ENCODE measurements at regions not wholly inside any gene's neighbourhood (a gene's known extent, or its start where the extent isn't known, plus 50 kb on each side); places are given as distances from the start of the nearest gene placed in this dataset.

GRCh38 chr20:24166412-24166811 lies 177.8 kb upstream of the GGTLC1 start:
- FAIRE-seq (no peak), ATAC-seq (no peak)
- 32% methylated on average over 3 of the region's 3 CpGs for WGBS (ENCODE audit: missing lambda C conversion rate)

GRCh38 chr20:24166123-24166381 lies 177.5 kb upstream of the GGTLC1 start:
- Histone ChIP-seq H3K4me3 (no peak overlapping the region), H3K9me3 (no peaks in the 10 kb centered on the region), H3K4me2 (no peak overlapping the region), H3K4me1 (no peaks in the 10 kb centered on the region), H3K27ac (no peak overlapping the region)
- ChIA-PET CTCF (interaction anchor here (1.3 kb wide), 1 partner anchor 51 kb away, joined by 3 read pairs; no protein-coding TSS in a partner anchor), POLR2A (no interaction called here)
- TF ChIP-seq, protein P1, sequence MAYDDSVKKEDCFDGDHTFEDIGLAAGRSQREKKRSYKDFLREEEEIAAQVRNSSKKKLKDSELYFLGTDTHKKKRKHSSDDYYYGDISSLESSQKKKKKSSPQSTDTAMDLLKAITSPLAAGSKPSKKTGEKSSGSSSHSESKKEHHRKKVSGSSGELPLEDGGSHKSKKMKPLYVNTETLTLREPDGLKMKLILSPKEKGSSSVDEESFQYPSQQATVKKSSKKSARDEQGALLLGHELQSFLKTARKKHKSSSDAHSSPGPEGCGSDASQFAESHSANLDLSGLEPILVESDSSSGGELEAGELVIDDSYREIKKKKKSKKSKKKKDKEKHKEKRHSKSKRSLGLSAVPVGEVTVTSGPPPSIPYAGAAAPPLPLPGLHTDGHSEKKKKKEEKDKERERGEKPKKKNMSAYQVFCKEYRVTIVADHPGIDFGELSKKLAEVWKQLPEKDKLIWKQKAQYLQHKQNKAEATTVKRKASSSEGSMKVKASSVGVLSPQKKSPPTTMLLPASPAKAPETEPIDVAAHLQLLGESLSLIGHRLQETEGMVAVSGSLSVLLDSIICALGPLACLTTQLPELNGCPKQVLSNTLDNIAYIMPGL (CRISPR knock-in tag; IDR thresholded peaks at IDR 0.05; ENCODE audit: borderline replicate concordance): no peak
- TF ChIP-seq GATA3 (IDR thresholded peaks at IDR 0.05; ENCODE audit: borderline replicate concordance) (no peak), POLR2A (IDR thresholded peaks at IDR 0.05; ENCODE audit: low read length) (no peak), JUN (IDR thresholded peaks at IDR 0.05) (no peak), RAD21 (conservative IDR thresholded peaks at IDR 0.05 in 1 of 2, IDR thresholded peaks at IDR 0.05 in 1 of 2) (no peak)
- 37% methylated on average over 3 of the region's 4 CpGs for WGBS (ENCODE audit: missing lambda C conversion rate)
- ATAC-seq (no peak), FAIRE-seq (no peak), DNase-seq (ENCODE audit: low read depth in 1 of 2, low spot score in 1 of 2) (no peak)

More at GRCh38 chr20:24166412-24166811, 177.8 kb upstream of the GGTLC1 start:
- Histone ChIP-seq H3K4me3 (no peak overlapping the region), H3K4me2 (no peak overlapping the region), H3K9me3 (peaks cover under 1% of the 10 kb centered on the region; the same call in 1 of the 3 replicates), H3K27ac (no peak overlapping the region), H3K4me1 (no peaks in the 10 kb centered on the region)
- ChIA-PET CTCF (interaction anchor here (1.3 kb wide), 1 partner anchor 51 kb away, joined by 3 read pairs; no protein-coding TSS in a partner anchor), POLR2A (no interaction called here)
- DNase-seq (ENCODE audit: low read depth in 1 of 2, low spot score in 1 of 2): no peak
- no peak for TF ChIP-seq KDM5A (IDR thresholded peaks at IDR 0.05)
- TF ChIP-seq, protein P2, sequence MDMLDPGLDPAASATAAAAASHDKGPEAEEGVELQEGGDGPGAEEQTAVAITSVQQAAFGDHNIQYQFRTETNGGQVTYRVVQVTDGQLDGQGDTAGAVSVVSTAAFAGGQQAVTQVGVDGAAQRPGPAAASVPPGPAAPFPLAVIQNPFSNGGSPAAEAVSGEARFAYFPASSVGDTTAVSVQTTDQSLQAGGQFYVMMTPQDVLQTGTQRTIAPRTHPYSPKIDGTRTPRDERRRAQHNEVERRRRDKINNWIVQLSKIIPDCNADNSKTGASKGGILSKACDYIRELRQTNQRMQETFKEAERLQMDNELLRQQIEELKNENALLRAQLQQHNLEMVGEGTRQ (IDR thresholded peaks at IDR 0.05): no peak
- TF ChIP-seq, protein P3, sequence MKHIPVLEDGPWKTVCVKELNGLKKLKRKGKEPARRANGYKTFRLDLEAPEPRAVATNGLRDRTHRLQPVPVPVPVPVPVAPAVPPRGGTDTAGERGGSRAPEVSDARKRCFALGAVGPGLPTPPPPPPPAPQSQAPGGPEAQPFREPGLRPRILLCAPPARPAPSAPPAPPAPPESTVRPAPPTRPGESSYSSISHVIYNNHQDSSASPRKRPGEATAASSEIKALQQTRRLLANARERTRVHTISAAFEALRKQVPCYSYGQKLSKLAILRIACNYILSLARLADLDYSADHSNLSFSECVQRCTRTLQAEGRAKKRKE (CRISPR knock-in tag; IDR thresholded peaks at IDR 0.05; ENCODE audit: low read depth): no peak
- no peak for TF ChIP-seq SMC3 (IDR thresholded peaks at IDR 0.05)
- no peak for TF ChIP-seq SREBF2 (IDR thresholded peaks at IDR 0.05)
- TF ChIP-seq TP53 (CRISPR knock-in tag; IDR thresholded peaks at IDR 0.05): no peak
- no peak for TF ChIP-seq PHF8 (IDR thresholded peaks at IDR 0.05; ENCODE audit: borderline replicate concordance, low read depth)

- H3K9me3 ChIP-seq: no peaks in the 10 kb centered on the region
- TF ChIP-seq FOSL2 (IDR thresholded peaks at IDR 0.05): no peak
- TF ChIP-seq FOSL2 (CRISPR knock-in tag; IDR thresholded peaks at IDR 0.05): no peak
- no peak for TF ChIP-seq ZSCAN20 (CRISPR knock-in tag; IDR thresholded peaks at IDR 0.05)
- no peak for TF ChIP-seq REST (IDR thresholded peaks at IDR 0.05)
- TF ChIP-seq PBX3 (IDR thresholded peaks at IDR 0.05): no peak
- TF ChIP-seq TP53 (CRISPR knock-in tag; IDR thresholded peaks at IDR 0.05): no peak
- no peak for TF ChIP-seq ELK1 (IDR thresholded peaks at IDR 0.05; ENCODE audit: low read depth, low read length)
- TF ChIP-seq, protein P4, sequence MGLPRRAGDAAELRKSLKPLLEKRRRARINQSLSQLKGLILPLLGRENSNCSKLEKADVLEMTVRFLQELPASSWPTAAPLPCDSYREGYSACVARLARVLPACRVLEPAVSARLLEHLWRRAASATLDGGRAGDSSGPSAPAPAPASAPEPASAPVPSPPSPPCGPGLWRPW (IDR thresholded peaks at IDR 0.05): no peak
- no peak for TF ChIP-seq NR3C1 (IDR thresholded peaks at IDR 0.05)
- TF ChIP-seq KDM5A (IDR thresholded peaks at IDR 0.05): no peak
- TF ChIP-seq, protein P2 (IDR thresholded peaks at IDR 0.05): no peak
- TF ChIP-seq ZNF302 (CRISPR knock-in tag; IDR thresholded peaks at IDR 0.05): no peak
- no peak for FAIRE-seq
- no peak for ATAC-seq
- 70% methylated on average over 6 of the region's 6 CpGs for WGBS (ENCODE audit: missing lambda C conversion rate)
- no peaks in the 10 kb centered on the region for H3K4me1 ChIP-seq
- no peak for DNase-seq (ENCODE audit: low read depth in 1 of 2, low spot score in 1 of 2)
- ChIA-PET CTCF (interaction anchor here (0.5 to 1.6 kb wide), 10 partner anchors 10 to 616 kb away, joined by 3 to 9 read pairs (median 3); no protein-coding TSS in a partner anchor), POLR2A (no interaction called here)
- no peak overlapping the region for H3K27ac ChIP-seq
- H3K4me2 ChIP-seq: no peak overlapping the region
- no peak overlapping the region for H3K4me3 ChIP-seq
These were observed 176.9 kb upstream of the GGTLC1 start for GRCh38 chr20:24165301-24166122.

All from A549 (cell line).